HG03095 (cell line): ENCODE measurements at regions not wholly inside any gene's neighbourhood (a gene's known extent, or its start where the extent isn't known, plus 50 kb on each side); places are given as distances from the start of the nearest gene placed in this dataset.

ENCODE experiments used
- ATAC-seq: cut with Tn5 transposase; IDR thresholded peaks from one replicate; pipeline ENCODE4 v1.9.1; 2021; ENCODE audit warnings: moderate library complexity; ENCODE audit not compliant: unreplicated experiment

- no peak for ATAC-seq
These were observed 541.3 kb upstream of the MARCKS start for GRCh38 chr6:113315879-113316278.

- no peak for ATAC-seq
These were observed 539.7 kb upstream of the MARCKS start for GRCh38 chr6:113317442-113317841.

- ATAC-seq: no peak
These were observed 539.1 kb upstream of the MARCKS start for GRCh38 chr6:113317891-113318574.

GRCh38 chr6:113318575-113318917, 538.6 kb upstream of the MARCKS start:
- ATAC-seq: no peak

- ATAC-seq: no peak
These were observed 536.5 kb upstream of the MARCKS start for GRCh38 chr6:113320653-113321052.

GRCh38 chr6:113326781-113327180, 530.4 kb upstream of the MARCKS start:
- ATAC-seq: no peak

- no peak for ATAC-seq
These were observed 528.2 kb upstream of the MARCKS start for GRCh38 chr6:113328886-113329381.

GRCh38 chr6:113329942-113330635, 527.1 kb upstream of the MARCKS start:
- ATAC-seq: no peak

GRCh38 chr6:113330636-113330946, 526.6 kb upstream of the MARCKS start:
- ATAC-seq: no peak

- no peak for ATAC-seq
These were observed 526.1 kb upstream of the MARCKS start for GRCh38 chr6:113331021-113331420.

- ATAC-seq: no peak
These were observed 518.5 kb upstream of the MARCKS start for GRCh38 chr6:113338644-113339043.

- ATAC-seq: no peak
These were observed 517.9 kb upstream of the MARCKS start for GRCh38 chr6:113339209-113339608.

- ATAC-seq: no peak
These were observed 516.8 kb upstream of the MARCKS start for GRCh38 chr6:113340371-113340770.

- ATAC-seq: no peak
These were observed 513.2 kb upstream of the MARCKS start for GRCh38 chr6:113343940-113344339.

GRCh38 chr6:113344969-113345368, 512.2 kb upstream of the MARCKS start:
- ATAC-seq: no peak

GRCh38 chr6:113347436-113347835, 509.7 kb upstream of the MARCKS start:
- ATAC-seq: no peak

GRCh38 chr6:113350461-113350860, 506.7 kb upstream of the MARCKS start:
- ATAC-seq: no peak

GRCh38 chr6:113351173-113351834, 505.8 kb upstream of the MARCKS start:
- no peak for ATAC-seq

- no peak for ATAC-seq
These were observed 504.9 kb upstream of the MARCKS start for GRCh38 chr6:113352029-113352801.

GRCh38 chr6:113352831-113353230, 504.3 kb upstream of the MARCKS start:
- ATAC-seq: no peak

GRCh38 chr6:113353392-113353791, 503.8 kb upstream of the MARCKS start:
- no peak for ATAC-seq
